ENCODE measurements at regions not wholly inside any gene's neighbourhood (a gene's known extent, or its start where the extent isn't known, plus 50 kb on each side); places are given as distances from the start of the nearest gene placed in this dataset.

DNA sequence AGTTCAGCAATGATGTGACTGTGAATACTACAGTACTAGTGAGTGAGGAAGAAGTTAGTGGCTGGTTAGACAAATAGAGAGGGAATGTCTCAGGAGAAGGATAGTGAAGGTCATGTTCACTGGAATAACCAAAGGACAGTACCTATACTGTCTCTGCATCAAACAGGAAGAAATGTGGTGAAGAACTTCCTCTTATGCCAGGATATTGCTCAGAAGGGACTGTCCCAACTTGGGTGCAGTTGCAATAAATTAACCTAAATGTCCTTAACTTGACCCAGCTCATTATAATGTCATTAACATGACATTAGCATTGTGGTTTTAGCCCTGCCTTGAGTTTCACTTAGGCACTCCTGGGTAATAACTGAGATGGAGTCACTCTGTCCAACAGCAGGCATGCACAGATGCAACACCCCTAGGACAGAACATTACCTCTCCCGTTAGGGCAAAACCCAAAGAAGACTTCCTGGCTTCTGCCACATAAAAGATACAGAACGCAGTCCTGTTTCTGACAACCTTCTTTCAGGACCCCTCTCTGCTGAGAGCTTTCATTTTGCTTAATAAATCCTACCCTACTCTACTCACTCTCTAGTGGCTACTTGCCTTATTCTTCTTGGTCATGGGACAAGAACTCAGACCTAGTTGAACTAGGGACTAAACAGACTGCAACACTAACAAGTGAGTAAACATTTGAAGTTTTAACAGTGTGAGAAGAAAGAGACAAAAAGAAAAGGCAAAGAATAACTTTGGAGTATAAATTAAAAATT is 1591.6 kb upstream of the MIR17HG start:
- no peak for DNase-seq

DNA sequence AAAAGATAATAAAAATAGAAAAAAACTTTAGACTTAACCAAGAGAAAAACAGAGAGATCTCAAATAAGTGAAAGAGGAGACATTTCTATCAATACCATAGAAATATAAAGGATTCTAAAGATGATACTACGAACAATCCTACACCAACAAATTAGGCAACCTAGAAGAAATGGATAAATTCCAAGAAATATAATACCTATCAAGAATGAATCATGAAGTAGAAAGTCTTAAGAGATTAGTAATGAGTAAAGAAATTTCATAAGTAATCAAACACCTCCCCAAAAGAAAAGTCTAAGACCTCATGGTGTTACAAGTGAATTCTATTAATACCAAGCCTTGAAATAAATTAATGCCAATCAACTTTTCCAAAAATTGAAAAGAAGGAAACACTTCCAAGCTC is 1584.5 kb upstream of the MIR17HG start:
- no peak for DNase-seq

- no peak for DNase-seq
Measured at GRCh38 chr13:89783221-89783755, 1564.2 kb upstream of the MIR17HG start.

- DNase-seq = no peak
Measured at GRCh38 chr13:89784161-89784809, 1563.2 kb upstream of the MIR17HG start.

GRCh38 chr13:89786531-89786930 is 1561.0 kb upstream of the MIR17HG start:
- no peak for DNase-seq

DNA sequence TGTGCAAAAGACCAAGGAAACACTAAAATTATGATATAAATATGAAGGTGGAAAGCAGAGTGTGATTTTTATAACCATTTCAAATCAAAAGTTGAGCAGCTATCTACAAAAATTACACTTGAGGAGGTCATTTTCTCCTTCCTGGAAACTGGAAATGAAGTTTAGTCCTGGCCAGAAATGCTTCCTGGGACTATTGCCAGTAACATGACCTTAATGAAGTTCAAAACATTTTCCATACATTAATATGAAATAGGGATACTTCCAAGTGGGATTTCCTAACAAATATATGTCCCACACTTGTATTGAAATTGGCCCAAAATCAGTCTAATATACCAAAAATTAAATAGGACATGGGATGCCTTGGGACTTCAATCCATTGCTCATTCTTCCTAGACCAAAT is 1556.8 kb upstream of the MIR17HG start:
- DNase-seq = no peak

- no peak for DNase-seq
Measured at GRCh38 chr13:89791971-89792630, 1555.4 kb upstream of the MIR17HG start.

DNA sequence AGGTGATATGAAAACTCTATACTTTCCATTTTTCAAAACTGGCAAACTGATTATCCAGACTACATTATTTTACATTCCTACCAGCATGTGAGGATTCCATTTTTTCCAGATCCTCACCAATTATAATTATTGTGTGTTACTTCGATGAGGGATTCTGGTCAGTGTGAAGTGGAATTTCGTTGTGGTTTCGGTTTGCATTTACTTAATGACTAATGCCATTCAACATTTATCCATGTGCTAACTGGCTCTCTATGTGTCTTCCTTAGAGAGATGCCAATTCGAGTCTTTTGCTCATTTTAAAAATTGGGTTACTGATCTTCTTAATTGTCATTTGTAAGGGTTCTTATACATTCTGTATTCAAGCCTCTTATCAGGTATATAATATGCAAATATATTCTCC is 1551.3 kb upstream of the MIR17HG start:
- no peak for DNase-seq

GRCh38 chr13:89803839-89804238 is 1543.6 kb upstream of the MIR17HG start:
- no peak for DNase-seq

DNA sequence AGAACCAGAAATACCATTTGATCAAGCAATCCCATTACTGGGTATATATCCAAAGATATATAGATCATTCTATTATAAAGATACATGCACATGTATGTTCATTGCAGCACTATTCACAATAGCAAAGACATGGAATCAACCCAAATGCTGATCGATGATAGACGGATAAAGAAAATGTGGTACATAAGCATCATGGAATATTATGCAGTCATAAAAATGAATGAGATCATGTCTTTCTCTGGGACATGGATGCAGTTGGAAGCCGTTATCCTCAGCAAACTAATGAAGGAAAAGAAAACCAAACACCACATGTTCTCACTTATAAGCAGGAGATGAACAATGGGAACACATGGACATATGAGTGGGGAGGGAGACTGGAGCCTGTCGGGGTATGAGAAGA is 1540.9 kb upstream of the MIR17HG start:
- no peak for DNase-seq

GRCh38 chr13:89812856-89813255 is 1534.6 kb upstream of the MIR17HG start:
- DNase-seq = no peak

DNA sequence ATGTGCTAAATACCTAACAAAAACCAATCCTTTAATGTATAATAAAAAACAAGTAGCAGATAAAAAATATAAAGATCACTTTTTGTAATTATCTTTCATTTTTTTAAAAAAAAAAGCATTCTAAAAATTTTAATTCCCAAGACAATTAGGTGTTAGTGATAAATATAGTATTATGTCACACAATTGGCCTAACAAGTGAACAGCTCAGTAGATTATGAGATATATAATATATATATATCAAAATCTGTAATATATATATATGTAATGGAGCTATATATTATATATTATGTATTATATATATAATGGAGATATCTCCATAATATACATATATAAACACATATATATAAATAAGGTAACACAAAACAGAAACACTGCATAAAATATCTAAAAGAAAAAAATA is 1531.1 kb upstream of the MIR17HG start:
- DNase-seq = no peak

- no peak for DNase-seq
Measured at GRCh38 chr13:89822467-89822866, 1525.0 kb upstream of the MIR17HG start.

GRCh38 chr13:89827552-89827951 is 1519.9 kb upstream of the MIR17HG start:
- no peak for DNase-seq

GRCh38 chr13:89828506-89828905 is 1519.0 kb upstream of the MIR17HG start:
- no peak for DNase-seq

DNA sequence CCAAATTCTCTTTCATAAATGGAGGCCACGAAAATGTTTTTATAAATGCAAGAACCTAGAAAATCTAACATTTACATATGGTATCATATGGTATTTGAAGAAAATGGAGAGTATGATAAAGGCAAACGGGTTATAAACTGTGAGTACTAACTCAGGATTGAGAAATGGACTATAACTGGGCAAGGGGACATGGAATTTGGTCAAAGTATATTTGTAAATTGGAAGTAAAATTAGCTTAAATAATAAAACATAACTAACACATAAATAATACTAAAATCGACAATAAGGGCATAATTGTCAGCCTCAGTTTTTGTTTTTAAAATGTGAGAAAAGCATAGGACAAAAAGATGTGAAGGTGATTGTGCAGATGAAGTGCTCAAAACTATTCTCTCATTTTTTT is 1516.3 kb upstream of the MIR17HG start:
- no peak for DNase-seq

- DNase-seq = no peak
Measured at GRCh38 chr13:89832827-89833226, 1514.7 kb upstream of the MIR17HG start.

- no peak for DNase-seq
Measured at GRCh38 chr13:89843621-89844020, 1503.9 kb upstream of the MIR17HG start.

DNA sequence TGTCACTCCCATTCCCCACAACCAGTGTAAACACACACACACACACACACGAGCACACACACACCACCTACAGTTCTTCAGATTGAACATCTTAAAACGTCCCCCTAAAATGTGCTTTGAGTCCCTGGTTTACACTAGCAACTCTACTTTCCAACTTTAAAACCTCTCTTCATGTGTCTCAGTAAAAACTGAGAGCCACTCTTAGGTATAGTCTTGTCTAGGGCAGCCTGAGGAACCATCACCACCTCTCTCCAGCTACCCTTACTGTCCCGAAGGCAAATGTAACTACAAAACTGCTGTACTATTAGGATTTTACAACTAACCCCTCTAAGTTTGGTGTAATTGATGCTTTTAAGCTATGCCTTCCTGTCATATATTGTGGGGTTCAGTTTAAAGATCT is 1501.6 kb upstream of the MIR17HG start:
- no peak for DNase-seq

GRCh38 chr13:89846926-89847585 is 1500.4 kb upstream of the MIR17HG start:
- no peak for DNase-seq

DNA sequence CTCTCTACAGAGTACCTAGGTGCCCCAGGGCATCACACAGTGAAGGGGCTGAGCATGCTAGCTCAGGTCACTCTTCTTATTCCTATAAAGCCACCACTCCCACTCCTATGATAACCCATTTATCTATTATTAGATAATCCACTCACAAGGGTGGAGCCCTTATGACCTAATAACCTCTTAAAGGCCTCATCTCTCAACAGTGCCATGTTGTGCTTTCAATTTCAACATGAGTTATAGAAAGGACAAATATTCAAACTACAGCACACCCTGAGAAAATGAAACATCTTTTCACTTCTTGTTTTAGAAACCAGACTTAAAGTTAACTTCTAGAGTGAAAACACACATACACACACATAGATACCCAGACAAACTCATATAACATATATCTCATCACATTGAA is 1494.9 kb upstream of the MIR17HG start:
- no peak for DNase-seq

- DNase-seq = no peak
Measured at GRCh38 chr13:89856512-89856911, 1491.0 kb upstream of the MIR17HG start.

DNA sequence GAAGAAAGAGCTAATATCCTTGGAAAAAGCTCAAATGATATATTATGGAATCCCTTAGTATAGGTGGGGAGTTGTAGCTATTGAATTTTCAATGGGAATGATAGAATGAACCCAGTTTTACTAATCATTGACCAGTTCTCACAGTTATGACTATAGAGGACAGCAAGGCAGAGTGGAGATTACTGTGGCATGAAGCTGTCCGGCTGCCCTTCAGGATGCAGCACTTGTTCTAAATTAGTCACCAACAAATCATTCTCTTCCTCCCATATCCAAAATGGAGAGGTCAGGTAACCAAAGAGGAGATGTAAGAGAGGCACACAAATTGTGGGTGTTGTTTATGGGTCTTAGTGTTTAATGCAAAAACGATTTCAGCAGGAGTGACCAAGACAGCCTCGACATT is 1490.0 kb upstream of the MIR17HG start:
- no peak for DNase-seq

Measured in right forelimb (tissue), 1 donor.